Testis (tissue), 2 donors: ENCODE measurements at regions not wholly inside any gene's neighbourhood (a gene's known extent, or its start where the extent isn't known, plus 50 kb on each side); places are given as distances from the start of the nearest gene placed in this dataset.
"Not testable (repeated sequence)": the region's sequence is repeated elsewhere in the genome, so short reads cannot be mapped to it uniquely, and the experiment has no call there.

Source experiments
- DNase-seq: peaks from one replicate; pipeline ENCODE4 v3.0.0-alpha.2; 2019
- H3K27ac ChIP-seq, 2 donors: fragments of 200-600 bp; sonication (generic); one replicate each; pipeline ENCODE4 v1.5.1; 2019
- H3K27me3 ChIP-seq: fragments of 200-600 bp; sonication (generic); one replicate; pipeline ENCODE4 v1.5.1; 2019
- H3K36me3 ChIP-seq: fragments of 200-600 bp; sonication (generic); one replicate; pipeline ENCODE4 v1.5.1; 2017; ENCODE audit warnings: low read depth; ENCODE audit errors: missing control alignments
- H3K4me1 ChIP-seq: fragments of 200-600 bp; sonication (generic); one replicate; pipeline ENCODE4 v1.5.1; 2019
- H3K4me3 ChIP-seq, 2 donors: fragments of 200-600 bp; sonication (generic); one replicate each; pipeline ENCODE4 v1.5.1; 2017 to 2019
- H3K9me3 ChIP-seq: fragments of 200-600 bp; sonication (generic); one replicate; pipeline ENCODE4 v1.5.1; 2017
- POLR2A ChIP-seq: fragments of 450-650 bp; IDR thresholded peaks from one replicate; pipeline ENCODE4 v1.6.1; 2017; ENCODE audit warnings: antibody characterized with exemption, mild to moderate bottlenecking, moderate library complexity
- WGBS, 2 donors: methylation state at CpG; one replicate each; pipeline ENCODE4 v1.1.5; 2018; 5-methylcytosine and 5-hydroxymethylcytosine counted together
- intact Hi-C: fragments of 100-400 bp; cut with DNase I; formaldehyde crosslinking; loops from one replicate; pipeline ENCODE4 v1.15.1; 2023; ENCODE audit warnings: low total_unique reads
- TF ChIP-seq, protein P1 (sequence below), 3 experiments: fragments of 450-650 bp in 2 of 3; fragments of 200-600 bp in 1 of 3; sonication (generic) in 1 of 3; IDR thresholded peaks; one replicate each; pipeline ENCODE4 v1.5.1; 2016 to 2019; ENCODE audit warnings: antibody characterized with exemption in 3 of 3, mild to moderate bottlenecking in 2 of 3, moderate library complexity in 1 of 3

DNA sequence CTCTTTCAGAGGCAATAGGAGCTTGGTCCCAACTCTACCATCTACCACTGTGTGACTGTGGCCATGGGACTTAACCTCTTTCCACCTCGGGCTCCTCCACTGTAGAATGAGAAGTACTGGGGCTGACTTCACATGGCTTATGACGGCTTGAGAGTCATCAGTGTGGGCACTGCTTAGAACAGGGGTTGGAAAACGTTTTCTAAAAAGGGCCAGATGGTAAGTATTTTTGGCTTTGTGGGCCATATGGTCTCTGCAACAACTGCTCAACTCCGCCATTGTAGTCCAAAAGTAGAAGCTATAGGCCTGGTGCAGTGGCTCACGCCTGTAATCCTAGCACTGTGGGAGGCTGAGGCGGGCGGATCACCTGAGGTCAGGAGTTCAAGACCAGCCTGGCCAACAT lies 69.2 kb upstream of the LTA4H start:
- no peak for TF ChIP-seq POLR2A
- TF ChIP-seq, protein P1, sequence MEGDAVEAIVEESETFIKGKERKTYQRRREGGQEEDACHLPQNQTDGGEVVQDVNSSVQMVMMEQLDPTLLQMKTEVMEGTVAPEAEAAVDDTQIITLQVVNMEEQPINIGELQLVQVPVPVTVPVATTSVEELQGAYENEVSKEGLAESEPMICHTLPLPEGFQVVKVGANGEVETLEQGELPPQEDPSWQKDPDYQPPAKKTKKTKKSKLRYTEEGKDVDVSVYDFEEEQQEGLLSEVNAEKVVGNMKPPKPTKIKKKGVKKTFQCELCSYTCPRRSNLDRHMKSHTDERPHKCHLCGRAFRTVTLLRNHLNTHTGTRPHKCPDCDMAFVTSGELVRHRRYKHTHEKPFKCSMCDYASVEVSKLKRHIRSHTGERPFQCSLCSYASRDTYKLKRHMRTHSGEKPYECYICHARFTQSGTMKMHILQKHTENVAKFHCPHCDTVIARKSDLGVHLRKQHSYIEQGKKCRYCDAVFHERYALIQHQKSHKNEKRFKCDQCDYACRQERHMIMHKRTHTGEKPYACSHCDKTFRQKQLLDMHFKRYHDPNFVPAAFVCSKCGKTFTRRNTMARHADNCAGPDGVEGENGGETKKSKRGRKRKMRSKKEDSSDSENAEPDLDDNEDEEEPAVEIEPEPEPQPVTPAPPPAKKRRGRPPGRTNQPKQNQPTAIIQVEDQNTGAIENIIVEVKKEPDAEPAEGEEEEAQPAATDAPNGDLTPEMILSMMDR (IDR thresholded peaks at IDR 0.05): no peak
- Histone ChIP-seq H3K27me3 (no peaks in the 10 kb centered on the region), H3K27ac (no peak overlapping the region), H3K36me3 (no peaks in the 10 kb centered on the region), H3K4me1 (no peaks in the 10 kb centered on the region), H3K9me3 (no peaks in the 10 kb centered on the region), H3K4me3 (no peak overlapping the region)
- no peak for DNase-seq
- intact Hi-C loops: loop anchor here (10.0 kb wide), 1 partner anchor 480 kb away; no protein-coding TSS in a partner anchor
- WGBS, 2 donors: 92 to 97% methylated on average over 6 to 7 of the region's 7 CpGs

DNA sequence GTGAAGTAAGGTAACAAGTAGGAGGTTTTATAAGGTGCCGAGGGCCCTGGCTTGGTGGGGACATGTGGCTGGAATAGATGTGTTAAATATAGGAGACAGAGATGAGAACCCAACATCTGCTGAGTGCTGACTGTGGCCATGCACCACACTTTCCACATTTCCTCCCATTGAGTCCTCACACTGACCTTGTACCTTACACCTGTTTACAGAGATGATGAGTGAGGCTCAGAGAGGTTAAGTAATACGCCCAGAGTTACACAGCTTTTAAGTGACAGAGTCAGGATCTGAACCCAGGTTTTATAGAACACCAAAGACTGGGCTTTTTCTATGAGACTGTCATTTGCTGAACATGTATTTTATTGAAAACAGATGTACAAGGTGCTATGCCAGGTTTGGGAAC lies 70.8 kb upstream of the LTA4H start:
- DNase-seq: no peak
- H3K4me1 ChIP-seq: no peaks in the 10 kb centered on the region
- intact Hi-C loops: loop anchor here (10.0 kb wide), 1 partner anchor 481 kb away; no protein-coding TSS in a partner anchor
- H3K4me3 ChIP-seq: no peak overlapping the region
- no peak for TF ChIP-seq POLR2A
- TF ChIP-seq, protein P1 (IDR thresholded peaks at IDR 0.05): no peak
- no peaks in the 10 kb centered on the region for H3K27me3 ChIP-seq
- WGBS, 2 donors: 92 to 93% methylated on average over 2 of the region's 2 CpGs
- H3K9me3 ChIP-seq: no peaks in the 10 kb centered on the region
- H3K27ac ChIP-seq: no peak overlapping the region
- no peaks in the 10 kb centered on the region for H3K36me3 ChIP-seq

DNA sequence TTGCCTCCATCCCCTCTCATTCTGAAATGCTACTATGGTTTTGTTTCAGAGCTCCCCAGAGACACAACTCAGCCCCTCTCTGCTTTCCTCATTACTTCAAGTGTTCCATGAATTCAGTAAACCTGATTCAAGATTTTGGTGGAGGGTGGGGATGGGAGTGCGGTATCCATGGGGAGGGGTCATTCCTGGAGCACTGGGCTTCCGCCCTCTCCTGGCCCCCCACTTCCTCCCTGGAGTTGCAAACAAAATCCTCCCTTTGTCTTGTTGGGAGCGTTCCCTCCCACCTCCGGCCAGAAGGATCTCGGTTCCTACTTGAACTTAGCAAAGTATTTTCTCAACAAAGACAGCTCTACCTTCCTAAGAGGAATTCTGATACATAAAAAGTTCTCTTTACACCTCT lies 71.8 kb upstream of the LTA4H start:
- no peaks in the 10 kb centered on the region for H3K4me1 ChIP-seq
- no peaks in the 10 kb centered on the region for H3K36me3 ChIP-seq
- H3K27me3 ChIP-seq: no peaks in the 10 kb centered on the region
- no peak for DNase-seq
- intact Hi-C loops: loop anchor here (10.0 kb wide), 1 partner anchor 482 kb away; no protein-coding TSS in a partner anchor
- TF ChIP-seq, protein P1 (IDR thresholded peaks at IDR 0.05): no peak
- no peak for TF ChIP-seq POLR2A
- no peaks in the 10 kb centered on the region for H3K9me3 ChIP-seq
- WGBS, 2 donors: 51 to 68% methylated on average over 5 of the region's 5 CpGs
- H3K4me3 ChIP-seq: no peak overlapping the region
- H3K27ac ChIP-seq: no peak overlapping the region

DNA sequence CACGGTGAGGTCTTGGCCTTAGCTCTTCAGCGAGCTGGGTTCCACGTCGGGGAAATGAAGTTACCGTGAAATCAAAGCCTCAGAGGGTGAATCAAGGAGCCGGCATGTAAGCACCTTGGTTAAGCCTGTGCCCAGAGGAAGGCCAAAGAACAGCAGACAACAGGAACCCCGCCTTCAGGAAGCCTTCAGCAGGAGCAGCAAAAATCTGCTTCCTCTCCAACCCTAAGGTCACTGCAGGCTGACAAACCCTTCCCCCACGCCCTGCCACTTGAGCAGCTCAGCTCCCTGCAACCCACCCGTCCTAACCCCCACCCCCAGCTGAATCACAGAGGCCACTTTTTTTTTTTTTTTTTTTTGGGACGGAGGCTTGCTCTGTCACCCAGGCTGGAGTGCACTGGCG lies 72.9 kb upstream of the LTA4H start:
- TF ChIP-seq, protein P1 (IDR thresholded peaks at IDR 0.05): no peak
- no peak for TF ChIP-seq POLR2A
- DNase-seq: no peak
- no peaks in the 10 kb centered on the region for H3K27me3 ChIP-seq
- 45 to 52% methylated on average over 10 to 11 of the region's 11 CpGs for WGBS, 2 donors
- intact Hi-C loops: loop anchor here (10.0 kb wide), 1 partner anchor 484 kb away; no protein-coding TSS in a partner anchor
- no peaks in the 10 kb centered on the region for H3K9me3 ChIP-seq
- peak overlapping the region in 1 of 2 donors; percentile 45 for H3K27ac ChIP-seq
- H3K4me1 ChIP-seq: no peaks in the 10 kb centered on the region
- peak overlapping the region in 1 of 2 donors; percentile 39 for H3K4me3 ChIP-seq
- no peaks in the 10 kb centered on the region for H3K36me3 ChIP-seq

DNA sequence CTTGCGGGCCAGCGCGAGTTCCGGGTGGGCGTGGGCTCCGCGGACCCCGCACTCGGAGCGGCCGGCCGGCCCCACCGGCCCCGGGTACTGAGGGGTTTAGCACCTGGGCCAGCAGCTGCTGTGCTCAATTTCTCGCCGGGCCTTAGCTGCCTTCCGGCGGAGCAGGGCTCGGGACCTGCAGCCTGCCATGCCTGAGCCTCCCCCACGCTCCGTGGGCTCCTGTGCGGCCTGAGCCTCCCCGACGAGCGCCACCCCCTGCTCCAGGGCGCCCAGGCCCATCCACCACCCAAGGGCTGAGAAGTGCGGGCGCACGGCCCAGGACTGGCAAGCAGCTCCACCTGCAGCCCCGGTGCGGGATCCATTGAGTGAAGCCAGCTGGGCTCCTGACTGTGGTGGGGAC lies 73.6 kb upstream of the LTA4H start:
- not testable (repeated sequence) for H3K27me3 ChIP-seq, H3K36me3 ChIP-seq, H3K4me1 ChIP-seq, H3K27ac ChIP-seq, H3K9me3 ChIP-seq
- peak overlapping the region in 1 of 2 donors; percentile 39 for H3K4me3 ChIP-seq
- DNase-seq: peak; percentile 27
- intact Hi-C loops: loop anchor here (10.0 kb wide), 1 partner anchor 484 kb away; no protein-coding TSS in a partner anchor
- 84% methylated on average over 31 of the region's 31 CpGs; no CpG with 5 or more reads in 1 of the 2 donors for WGBS, 2 donors
